H1 (cell line): ENCODE measurements at regions not wholly inside any gene's neighbourhood (a gene's known extent, or its start where the extent isn't known, plus 50 kb on each side); places are given as distances from the start of the nearest gene placed in this dataset.

Source experiments
- PHF8 ChIP-seq: fragments of 200-600 bp; sonication (generic); conservative IDR thresholded peaks from 2 replicates; pipeline ENCODE4 v1.7.1; 2012; ENCODE audit warnings: low read depth, mild to moderate bottlenecking, inconsistent platforms, low read length, moderate library complexity

- TF ChIP-seq PHF8: no peak
Observed at GRCh38 chr6:117110146-117110545, 155.2 kb upstream of the VGLL2 start (continued).
